Keratinocyte (primary cell): ENCODE measurements at regions not wholly inside any gene's neighbourhood (a gene's known extent, or its start where the extent isn't known, plus 50 kb on each side); places are given as distances from the start of the nearest gene placed in this dataset.

Source experiments
- CTCF ChIP-seq, 3 experiments: IDR thresholded peaks in 1 of 3; conservative IDR thresholded peaks in 1 of 3; optimal IDR thresholded peaks in 1 of 3; 2 replicates in 2 of 3; 3 replicates in 1 of 3; pipeline versions ENCODE3 to v1.5.1; 2011; ENCODE audit warnings: low read length in 3 of 3, mild to moderate bottlenecking in 3 of 3, moderate library complexity in 2 of 3, control low read depth in 1 of 3, inconsistent platforms in 1 of 3; ENCODE audit not compliant: insufficient read depth in 2 of 3; ENCODE audit errors: extremely low read depth in 1 of 3
- EZH2 ChIP-seq: IDR thresholded peaks from one replicate; pipeline ENCODE4 v1.6.1; 2012; ENCODE audit warnings: inconsistent platforms, mild to moderate bottlenecking, low read length, moderate library complexity

- TF ChIP-seq CTCF (optimal IDR thresholded peaks at IDR 0.05 in 1 of 3, IDR thresholded peaks at IDR 0.05 in 1 of 3, conservative IDR thresholded peaks at IDR 0.05 in 1 of 3; ENCODE audit: extremely low read depth in 1 of 3, insufficient read depth in 2 of 3, low read length in 3 of 3), result no peak
- TF ChIP-seq EZH2, result no peak
These were observed 270.9 kb upstream of the JARID2 start for GRCh38 chr6:14974792-14975470.
